ENCODE measurements at regions not wholly inside any gene's neighbourhood (a gene's known extent, or its start where the extent isn't known, plus 50 kb on each side); places are given as distances from the start of the nearest gene placed in this dataset.

GRCh38 chr11:29486301-29486700 is 530.5 kb downstream of the KCNA4 start:
- Histone ChIP-seq H3K27me3 (no peaks in the 10 kb centered on the region), H3K27ac (no peak overlapping the region), H3K36me3 (no peaks in the 10 kb centered on the region), H3K4me1 (no peaks in the 10 kb centered on the region), H3K9me3 (no peaks in the 10 kb centered on the region), H3K4me3 (no peak overlapping the region)
- in situ Hi-C loops (cut with MboI; ENCODE audit: low sequenced_read_pairs in 4 of 4) (no loop called here), intact Hi-C loops (cut with DNase I; ENCODE audit: low total_unique reads) (no loop called here)
- no peak for TF ChIP-seq POLR2A (IDR thresholded peaks at IDR 0.05)
- ATAC-seq (no peak), DNase-seq (no peak)

DNA sequence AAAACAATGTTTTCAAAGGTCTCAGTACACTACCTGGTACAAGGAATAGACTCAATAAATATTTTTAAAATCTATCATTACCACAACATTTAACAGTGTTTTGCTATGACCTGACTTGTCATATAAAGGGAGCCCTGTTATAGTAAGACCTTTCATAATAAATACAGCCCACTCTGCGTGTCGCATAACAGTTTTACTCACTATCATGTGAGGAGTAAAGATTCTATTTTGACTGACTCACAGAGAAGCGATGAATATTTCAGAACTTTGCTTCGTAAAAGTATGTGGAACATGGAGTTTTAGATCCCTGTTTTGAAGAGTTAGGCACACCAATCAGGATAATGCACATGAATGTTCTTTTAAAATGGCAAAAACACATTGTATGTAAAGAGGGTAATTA is 531.2 kb downstream of the KCNA4 start:
- intact Hi-C loops (cut with DNase I; ENCODE audit: low total_unique reads) (no loop called here), in situ Hi-C loops (cut with MboI; ENCODE audit: low sequenced_read_pairs in 4 of 4) (no loop called here)
- DNase-seq (no peak), ATAC-seq (no peak)
- Histone ChIP-seq H3K4me3 (no peak overlapping the region), H3K27me3 (no peaks in the 10 kb centered on the region), H3K4me1 (no peaks in the 10 kb centered on the region), H3K36me3 (no peaks in the 10 kb centered on the region), H3K27ac (no peak overlapping the region), H3K9me3 (no peaks in the 10 kb centered on the region)
- no peak for TF ChIP-seq POLR2A (IDR thresholded peaks at IDR 0.05)
- TF ChIP-seq, protein P1, sequence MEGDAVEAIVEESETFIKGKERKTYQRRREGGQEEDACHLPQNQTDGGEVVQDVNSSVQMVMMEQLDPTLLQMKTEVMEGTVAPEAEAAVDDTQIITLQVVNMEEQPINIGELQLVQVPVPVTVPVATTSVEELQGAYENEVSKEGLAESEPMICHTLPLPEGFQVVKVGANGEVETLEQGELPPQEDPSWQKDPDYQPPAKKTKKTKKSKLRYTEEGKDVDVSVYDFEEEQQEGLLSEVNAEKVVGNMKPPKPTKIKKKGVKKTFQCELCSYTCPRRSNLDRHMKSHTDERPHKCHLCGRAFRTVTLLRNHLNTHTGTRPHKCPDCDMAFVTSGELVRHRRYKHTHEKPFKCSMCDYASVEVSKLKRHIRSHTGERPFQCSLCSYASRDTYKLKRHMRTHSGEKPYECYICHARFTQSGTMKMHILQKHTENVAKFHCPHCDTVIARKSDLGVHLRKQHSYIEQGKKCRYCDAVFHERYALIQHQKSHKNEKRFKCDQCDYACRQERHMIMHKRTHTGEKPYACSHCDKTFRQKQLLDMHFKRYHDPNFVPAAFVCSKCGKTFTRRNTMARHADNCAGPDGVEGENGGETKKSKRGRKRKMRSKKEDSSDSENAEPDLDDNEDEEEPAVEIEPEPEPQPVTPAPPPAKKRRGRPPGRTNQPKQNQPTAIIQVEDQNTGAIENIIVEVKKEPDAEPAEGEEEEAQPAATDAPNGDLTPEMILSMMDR (IDR thresholded peaks at IDR 0.05 in 4 of 5, conservative IDR thresholded peaks at IDR 0.05 in 1 of 5), result no peak

DNA sequence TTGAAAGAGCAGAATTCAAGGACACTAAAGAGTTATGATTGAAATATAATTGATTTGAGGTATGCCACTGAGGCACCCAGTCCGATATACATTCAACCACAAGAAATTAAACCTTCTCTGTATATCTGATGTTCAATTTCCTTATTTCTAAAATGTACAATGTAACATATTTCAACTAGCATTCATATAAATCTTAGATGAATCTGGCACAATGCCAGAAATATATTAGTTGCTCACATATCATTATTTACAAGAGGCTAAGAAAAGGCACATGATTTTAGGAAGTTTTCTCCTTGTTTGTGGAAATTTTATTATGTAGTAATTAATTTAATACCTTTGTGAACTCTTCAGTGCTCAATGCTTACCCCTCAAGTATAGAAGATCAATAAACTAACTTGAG is 532.3 kb downstream of the KCNA4 start:
- in situ Hi-C loops (cut with MboI; ENCODE audit: low sequenced_read_pairs in 4 of 4), result no loop called here
- ATAC-seq (no peak), DNase-seq (no peak)
- H3K4me3 ChIP-seq, result no peak overlapping the region
- no peaks in the 10 kb centered on the region for H3K4me1 ChIP-seq
- no peaks in the 10 kb centered on the region for H3K9me3 ChIP-seq
- H3K27ac ChIP-seq, result no peak overlapping the region
- H3K36me3 ChIP-seq, result no peaks in the 10 kb centered on the region
- TF ChIP-seq, protein P1 (IDR thresholded peaks at IDR 0.05 in 4 of 5, conservative IDR thresholded peaks at IDR 0.05 in 1 of 5), result no peak
- TF ChIP-seq POLR2A (IDR thresholded peaks at IDR 0.05), result no peak
- intact Hi-C loops (cut with DNase I; ENCODE audit: low total_unique reads), result no loop called here
- H3K27me3 ChIP-seq, result no peaks in the 10 kb centered on the region

DNA sequence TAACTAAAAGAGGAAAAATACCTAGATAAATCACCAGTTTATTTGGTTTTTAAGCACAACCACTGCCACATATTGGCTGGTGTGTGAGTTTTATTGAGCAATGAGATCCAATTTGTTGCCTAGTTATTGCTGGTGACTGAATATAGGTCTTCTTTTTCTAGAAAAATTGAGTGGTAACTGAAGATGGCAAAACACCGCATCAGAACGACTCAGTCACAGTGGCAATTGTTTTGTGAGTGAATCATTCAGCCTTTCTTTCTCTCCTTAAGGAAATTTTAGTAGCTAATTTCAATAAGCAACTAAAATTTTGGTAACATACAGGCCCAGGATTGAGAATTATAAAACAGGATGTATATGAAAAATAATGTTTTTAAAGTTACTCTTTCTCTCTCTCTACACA is 533.0 kb downstream of the KCNA4 start:
- intact Hi-C loops (cut with DNase I; ENCODE audit: low total_unique reads), result no loop called here
- no peaks in the 10 kb centered on the region for H3K36me3 ChIP-seq
- no peak for ATAC-seq
- H3K9me3 ChIP-seq, result no peaks in the 10 kb centered on the region
- no peak overlapping the region for H3K4me3 ChIP-seq
- in situ Hi-C loops (cut with MboI; ENCODE audit: low sequenced_read_pairs in 4 of 4), result no loop called here
- no peak overlapping the region for H3K27ac ChIP-seq
- TF ChIP-seq, protein P1 (IDR thresholded peaks at IDR 0.05 in 4 of 5, conservative IDR thresholded peaks at IDR 0.05 in 1 of 5), result no peak
- TF ChIP-seq POLR2A (IDR thresholded peaks at IDR 0.05), result no peak
- DNase-seq, result no peak
- no peaks in the 10 kb centered on the region for H3K4me1 ChIP-seq
- no peaks in the 10 kb centered on the region for H3K27me3 ChIP-seq

- ATAC-seq (no peak), DNase-seq (no peak)
- Histone ChIP-seq H3K4me1 (no peaks in the 10 kb centered on the region), H3K27me3 (no peaks in the 10 kb centered on the region), H3K4me3 (no peak overlapping the region), H3K9me3 (no peaks in the 10 kb centered on the region), H3K36me3 (no peaks in the 10 kb centered on the region), H3K27ac (no peak overlapping the region)
- intact Hi-C loops (cut with DNase I; ENCODE audit: low total_unique reads), result no loop called here
- in situ Hi-C loops (cut with MboI; ENCODE audit: low sequenced_read_pairs in 4 of 4), result no loop called here
- TF ChIP-seq, protein P1 (IDR thresholded peaks at IDR 0.05 in 4 of 5, conservative IDR thresholded peaks at IDR 0.05 in 1 of 5), result no peak
- no peak for TF ChIP-seq POLR2A (IDR thresholded peaks at IDR 0.05)
Observed at GRCh38 chr11:29482510-29482909, 534.3 kb downstream of the KCNA4 start.
